Hypothalamus (tissue), 51 donors: ENCODE measurements at regions not wholly inside any gene's neighbourhood (a gene's known extent, or its start where the extent isn't known, plus 50 kb on each side); places are given as distances from the start of the nearest gene placed in this dataset.
"Not testable (repeated sequence)": the region's sequence is repeated elsewhere in the genome, so short reads cannot be mapped to it uniquely, and the experiment has no call there.

Experiments used
- DNase-seq, 51 donors: peaks; one replicate each; lab custom pipeline; 2025; lab: John Stamatoyannopoulos, UW

DNA sequence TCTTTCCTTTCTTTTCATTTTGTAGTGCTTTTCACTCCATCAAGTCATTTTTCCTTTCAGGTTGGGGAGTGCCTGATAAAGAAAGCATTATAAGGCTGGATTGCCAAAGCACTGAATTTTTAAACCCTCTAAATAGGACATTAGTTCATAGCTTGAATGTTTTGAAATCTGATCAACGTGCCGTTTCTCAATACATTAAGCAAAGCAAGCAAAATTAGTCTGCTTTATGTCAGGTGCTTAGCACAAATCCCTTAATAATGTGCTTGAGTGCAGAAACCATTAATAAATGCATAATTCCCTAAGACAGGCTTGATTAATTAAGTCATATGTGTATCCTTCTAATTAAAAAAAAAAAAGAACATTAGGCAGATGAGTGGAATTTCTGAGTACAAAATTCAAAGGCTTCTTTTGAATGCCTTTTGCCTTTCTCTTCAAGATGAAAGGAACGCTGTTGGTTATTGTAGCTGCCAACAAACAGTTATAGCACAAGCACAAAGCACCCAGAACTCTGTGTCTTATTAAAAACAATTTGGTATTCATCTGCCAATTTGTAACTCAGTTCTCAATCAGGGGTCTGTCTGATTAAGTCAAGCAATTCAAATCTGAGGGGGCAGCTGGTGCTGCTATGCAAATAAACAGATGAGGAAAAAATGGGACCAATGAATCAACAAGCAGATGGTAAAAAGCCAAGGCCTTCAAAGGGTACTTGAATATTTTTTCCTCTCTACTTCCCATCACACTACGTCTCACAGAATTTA is 233.7 kb downstream of the TLE1 start:
- DNase-seq: peak in 1 of 51 donors; percentile 34

DNA sequence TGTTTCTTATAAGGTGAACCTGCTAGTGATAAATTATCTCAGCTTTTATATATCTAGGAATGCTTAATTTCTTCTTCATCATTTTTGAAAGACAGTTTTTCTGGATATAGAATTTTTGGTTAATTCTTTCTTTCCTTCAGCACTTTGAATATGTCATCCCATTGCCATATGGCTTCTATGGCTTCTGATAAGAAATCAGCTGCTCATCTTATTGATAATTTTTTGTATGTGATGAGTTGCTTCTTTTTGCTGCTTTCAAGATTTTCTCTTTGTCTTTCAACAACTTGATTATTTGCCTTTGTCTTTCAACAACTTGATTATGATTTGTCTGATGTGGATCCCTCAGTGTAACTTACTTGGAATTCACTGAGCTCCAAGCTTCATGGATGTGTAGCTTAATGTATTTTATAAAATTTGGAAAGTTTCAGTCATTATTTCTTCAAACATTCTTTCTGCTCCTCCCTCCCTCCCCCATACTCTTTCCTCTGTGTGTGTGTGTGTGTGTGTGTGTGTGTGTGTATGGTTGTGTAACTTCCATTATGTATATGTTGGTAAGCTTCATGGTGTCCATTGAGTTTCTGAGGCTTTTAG is 243.9 kb downstream of the TLE1 start:
- DNase-seq: no peak

DNA sequence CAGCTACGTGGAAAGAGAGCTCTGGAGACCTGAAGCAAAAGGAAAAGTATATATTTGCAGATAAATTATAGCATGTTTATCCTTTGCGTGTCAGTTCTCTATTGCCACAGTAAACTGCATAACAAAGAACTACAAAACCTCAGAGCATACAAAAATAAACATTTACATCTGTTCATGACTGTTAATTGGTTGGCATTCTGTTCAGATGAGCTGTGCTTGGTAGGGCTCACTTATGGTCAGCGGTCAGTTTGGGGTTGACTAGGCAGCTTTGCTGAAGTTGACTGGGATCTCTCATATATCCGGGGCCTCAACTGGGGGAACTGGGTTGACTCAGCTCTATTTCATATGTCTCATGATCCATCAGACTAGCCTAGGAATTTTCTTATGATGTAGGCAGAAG is 257.7 kb downstream of the TLE1 start:
- DNase-seq: no peak

DNA sequence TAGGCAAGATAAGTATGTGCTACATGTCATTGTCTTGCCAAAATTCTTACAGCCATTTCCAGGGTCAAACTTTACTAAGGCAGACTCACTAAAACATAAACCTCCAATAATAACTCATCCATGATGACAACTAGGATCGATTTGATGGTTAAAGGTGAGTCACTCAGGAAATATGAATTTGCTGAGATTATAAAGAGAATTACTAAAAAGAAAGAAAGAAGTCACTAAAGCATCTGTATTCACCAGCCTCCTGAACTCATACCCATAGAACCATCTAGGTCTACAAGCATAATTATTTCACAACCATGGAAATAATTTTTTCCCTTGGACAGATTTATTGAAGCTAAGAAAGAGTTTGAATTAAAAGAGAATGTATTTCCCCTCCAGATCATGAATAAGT is 258.6 kb downstream of the TLE1 start:
- no peak for DNase-seq

DNA sequence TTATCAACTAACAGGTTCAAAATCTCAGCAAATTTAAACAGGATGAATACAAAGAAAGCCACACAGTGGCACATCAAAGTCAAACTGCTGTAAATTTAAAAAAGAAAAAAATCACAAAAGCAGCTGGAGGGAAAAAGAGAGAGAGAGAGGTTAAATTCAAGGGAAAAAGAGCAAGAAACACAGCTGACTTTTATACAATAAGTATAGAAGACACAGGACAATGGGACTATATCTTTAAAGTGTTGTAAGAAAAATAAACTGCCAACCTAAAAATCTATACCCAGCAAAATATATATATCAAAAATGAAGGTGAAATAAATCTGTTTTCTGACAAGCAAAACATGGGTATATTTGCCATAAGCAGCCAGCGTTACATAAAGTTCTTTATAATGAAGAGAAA is 261.5 kb downstream of the TLE1 start:
- no peak for DNase-seq

DNA sequence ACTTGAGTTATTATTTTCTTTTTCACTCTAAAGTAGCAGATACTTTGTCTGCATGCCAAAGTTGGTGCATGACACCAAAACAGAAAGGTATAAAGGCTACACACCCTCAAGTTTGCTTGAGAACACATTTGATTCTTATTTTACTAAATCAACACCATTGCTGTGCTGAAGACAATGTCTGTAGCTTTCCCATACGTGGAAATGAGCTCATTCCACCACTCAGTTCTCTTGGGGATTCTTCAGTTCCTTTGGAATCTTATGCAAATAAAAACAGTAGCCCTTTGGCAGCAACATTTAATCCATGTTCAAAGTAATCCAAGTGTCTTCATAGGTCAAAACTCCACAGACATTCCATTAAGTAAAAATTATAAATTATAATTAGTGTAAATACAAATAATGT is 264.9 kb downstream of the TLE1 start:
- no peak for DNase-seq

DNA sequence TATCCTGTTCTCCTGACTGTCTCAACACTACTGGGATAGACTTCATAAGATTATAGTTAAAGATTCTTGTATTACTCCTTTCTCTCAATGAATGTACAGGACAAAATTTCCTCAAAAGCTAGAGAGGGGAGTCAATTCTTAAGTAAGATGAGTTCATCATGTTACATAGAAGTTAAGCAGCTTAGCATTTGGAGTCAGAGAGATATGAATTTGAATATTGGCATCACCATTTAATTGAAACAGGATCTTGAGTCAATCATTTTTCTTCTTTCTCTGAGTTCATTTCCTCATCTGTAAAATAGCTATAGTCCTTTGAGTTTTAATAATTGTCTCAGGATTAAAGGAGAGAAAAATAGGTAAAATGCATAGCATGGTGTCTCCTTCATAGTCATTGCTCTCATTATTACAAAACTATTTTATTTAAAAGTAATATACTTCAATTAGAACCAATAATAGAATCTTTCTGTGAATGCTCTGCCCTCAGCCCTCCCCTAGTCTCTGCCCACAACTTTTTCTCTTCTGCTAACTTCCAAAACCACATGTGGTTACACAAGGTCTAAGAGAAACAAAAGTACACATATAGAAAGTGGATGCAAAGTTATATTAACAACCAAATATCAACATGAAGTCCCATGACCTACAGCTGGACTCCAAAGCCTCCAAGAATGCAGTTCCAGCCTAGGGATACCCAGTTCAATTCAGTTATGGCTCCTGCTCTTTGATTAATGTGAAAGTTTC is 265.6 kb downstream of the TLE1 start:
- DNase-seq: no peak

DNA sequence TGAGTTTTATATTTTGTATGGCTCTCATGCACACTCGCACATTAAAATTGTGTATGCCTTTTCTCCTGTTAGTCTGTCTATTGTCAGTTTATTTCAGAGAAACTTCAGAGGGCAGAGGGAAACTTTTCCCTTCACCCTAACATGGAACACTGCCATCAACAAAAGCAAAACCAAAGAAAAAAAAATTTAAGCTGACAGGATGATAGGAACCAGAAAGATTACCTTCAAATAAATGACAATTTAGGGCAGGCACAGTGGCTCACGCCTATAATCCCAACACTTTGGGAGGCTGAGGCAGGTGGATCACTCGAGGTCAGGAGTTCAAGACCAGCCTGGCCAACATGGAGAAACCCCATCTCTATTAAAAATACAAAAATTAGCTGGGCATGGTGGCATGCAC is 268.3 kb downstream of the TLE1 start:
- not testable (repeated sequence) for DNase-seq

DNA sequence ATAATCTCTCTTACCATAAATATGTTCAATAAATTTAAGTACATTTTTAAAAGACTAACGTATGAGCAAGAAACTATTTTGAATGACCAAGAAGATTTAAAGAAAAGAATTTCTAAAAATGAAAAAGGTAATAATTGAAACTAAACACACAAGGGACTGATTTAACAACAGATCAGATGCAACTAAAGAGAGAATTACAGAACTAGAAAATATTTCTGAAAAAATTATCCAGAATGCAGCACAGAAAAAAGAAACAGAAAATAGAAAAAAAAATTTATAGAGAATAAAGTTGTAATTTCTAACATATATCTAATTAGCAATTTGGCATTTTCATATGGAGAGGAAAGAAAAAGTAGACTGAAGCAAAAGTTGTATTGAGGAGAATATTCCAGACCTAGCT is 269.3 kb downstream of the TLE1 start:
- DNase-seq: no peak

DNA sequence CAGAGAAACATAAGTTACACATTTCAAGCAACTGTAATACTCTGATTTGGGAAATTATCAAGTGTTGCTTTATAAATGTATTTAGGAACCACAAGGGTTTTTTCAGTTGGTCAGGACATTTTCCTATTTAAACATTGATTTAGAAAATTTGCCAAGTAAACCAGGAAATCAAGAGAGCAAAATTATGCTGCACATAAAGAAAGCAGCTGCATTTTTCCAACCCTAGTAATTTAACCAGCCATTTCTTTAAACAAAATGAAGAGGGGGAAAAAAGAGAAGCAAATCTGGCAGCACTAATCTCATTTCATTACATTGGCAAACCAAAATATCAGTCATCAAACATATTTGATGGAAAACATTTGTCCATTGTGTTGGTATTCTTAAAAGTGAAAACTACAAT is 271.4 kb downstream of the TLE1 start:
- no peak for DNase-seq

DNA sequence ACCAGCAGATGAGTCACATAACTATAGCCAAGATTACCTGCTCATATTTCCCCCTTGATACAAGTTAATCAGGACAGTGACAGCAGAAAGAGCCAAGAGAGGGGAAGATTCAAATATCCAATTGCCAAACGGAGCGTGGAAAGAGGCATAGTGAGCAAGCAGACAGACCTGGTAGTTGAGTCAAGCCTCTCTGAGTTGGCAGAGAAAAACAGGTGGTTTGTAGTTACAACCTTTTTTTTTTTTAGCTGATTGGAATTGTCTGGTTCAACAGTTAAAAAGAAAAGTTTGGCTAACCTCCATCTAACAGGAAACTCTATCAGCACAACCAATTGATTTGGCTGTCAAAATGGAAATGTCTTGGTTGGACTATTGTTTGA is 272.1 kb downstream of the TLE1 start:
- DNase-seq: no peak

DNA sequence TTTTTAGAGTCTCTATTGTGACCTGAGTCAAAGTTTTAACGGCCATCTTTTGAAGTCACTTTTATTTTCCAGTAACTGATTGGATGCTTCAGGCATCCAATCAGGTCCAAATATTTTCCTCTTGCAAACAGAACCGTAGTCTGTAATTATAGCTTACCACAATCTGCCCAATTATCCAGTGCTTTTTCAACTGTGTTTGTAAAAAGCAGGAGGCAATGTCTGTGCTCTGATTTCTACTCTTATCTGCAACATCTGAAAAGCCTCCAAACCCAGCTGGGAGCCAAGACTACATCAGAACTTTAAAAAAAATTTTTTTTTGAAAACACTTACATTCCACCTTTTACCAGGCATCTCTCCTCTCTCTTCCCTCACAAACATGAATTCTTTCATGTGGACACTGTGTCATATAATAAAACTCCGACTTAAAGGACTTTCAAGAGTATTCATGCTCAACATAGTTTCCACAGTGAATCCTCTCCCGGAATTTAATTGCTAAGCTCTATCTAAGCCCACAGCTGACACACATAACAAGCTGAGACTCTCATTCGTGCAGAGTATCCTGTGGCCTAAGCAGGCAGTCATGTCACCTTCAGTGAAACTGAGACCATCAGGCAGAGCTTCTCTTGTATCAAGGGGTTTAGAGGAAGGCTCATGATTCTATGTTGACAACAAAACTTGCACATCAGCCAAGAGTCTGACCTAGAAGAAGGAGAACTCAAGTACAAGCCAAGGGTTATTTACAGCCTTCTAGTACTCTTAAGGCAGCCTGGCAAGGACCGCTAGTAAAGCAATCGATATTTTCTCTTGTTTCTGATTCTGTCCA is 272.7 kb downstream of the TLE1 start:
- DNase-seq: no peak

DNA sequence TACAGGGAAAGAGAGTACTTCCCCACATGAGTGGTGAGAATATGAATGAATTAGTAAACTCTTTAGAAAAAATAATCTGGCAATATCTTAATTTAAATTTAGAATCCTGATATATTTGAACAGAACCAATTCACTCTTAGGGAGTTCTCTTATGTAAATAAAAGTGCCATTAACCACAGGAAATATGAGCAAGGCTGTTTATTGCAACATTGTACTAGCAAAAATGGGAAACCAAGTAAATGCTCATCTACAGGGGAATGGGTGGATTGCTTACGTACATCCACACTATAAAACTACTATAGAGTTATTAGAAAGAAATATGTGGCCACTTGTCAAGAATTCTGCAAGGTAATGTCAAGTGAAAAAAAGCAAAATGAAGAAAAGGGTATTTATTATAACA is 274.5 kb downstream of the TLE1 start:
- no peak for DNase-seq

DNA sequence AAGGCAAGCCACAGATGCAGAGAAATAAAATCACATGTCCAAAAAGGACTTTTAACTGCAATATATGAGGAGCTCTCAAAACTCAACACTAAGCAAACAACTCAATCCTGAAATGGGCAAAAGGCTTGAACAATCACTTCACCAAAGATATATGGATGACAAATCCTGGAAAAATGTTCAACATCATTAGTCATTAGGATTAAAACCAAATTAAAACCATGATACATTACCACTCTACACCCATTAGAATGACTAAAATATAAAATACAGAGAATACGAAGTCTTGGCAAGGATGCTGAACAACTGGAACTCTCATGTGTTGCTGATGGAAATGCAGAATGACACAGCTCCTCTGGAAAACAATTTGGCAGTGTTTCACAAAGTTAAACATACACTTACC is 277.4 kb downstream of the TLE1 start:
- DNase-seq: no peak

DNA sequence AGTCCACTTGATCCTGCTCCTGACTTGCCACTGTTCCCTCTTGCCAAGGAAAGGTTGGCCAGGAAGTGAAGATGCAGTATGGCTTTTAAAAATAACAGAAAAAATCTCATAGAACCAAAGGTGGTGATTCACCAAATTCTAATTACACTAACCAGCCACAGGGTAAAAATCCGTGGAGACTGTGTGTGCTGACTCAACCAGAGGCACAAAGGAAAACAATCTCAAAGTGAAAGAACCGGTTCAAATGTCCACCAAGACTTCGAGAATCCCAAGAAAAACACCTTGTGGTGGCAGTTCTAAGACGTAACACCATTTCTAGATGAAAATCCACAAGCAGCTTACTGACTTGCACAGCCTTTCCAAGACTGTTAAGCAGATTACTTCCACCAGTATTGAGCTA is 279.1 kb downstream of the TLE1 start:
- DNase-seq: no peak

DNA sequence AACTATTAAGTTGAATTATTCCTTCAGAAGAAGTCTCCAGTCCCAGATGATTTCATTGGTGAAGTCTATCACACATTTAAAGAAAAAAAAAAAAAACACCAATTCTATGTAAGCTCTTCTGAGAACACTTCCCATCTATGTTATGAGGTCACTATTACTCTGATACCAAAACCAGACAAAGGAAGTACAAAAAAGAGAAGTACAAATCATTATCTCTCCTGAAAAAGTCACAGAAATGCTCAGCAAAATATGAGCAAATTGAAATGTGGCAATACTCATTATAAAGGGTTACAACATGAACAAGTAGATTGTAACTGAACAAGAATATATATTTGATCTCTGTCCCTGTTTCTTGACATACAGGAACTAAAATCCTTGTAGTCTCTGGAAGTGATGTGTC is 280.4 kb downstream of the TLE1 start:
- no peak for DNase-seq

DNA sequence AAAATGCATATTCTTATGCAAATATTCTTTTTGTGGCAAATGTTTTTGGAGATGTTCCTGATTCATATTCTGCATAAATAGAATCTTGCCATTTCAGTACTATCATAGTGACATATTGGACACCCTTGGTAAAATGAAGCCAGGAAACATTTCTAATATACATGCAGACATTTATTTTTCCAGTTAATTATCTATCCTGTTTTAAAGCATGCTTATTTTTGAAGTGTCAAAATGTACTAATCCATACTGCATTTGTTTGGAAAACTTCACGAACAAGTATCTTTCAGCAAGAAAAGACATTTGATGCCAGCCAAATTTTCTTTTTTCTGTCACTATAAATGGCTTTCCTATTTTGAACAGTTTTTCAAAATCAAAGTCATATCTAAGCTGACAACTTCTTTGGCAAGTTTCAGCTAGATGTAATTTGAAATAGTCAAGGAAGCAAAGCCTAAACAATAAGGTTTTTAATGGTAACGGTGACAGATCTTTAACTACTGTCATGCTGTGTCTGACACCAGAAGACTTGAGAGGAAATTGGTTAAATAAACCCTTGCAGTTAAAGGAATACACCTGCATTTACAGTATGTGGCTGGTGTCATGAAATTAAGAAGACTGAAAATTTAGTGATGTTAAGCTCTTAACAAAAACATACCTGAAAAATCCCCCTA is 284.3 kb downstream of the TLE1 start:
- DNase-seq: no peak

DNA sequence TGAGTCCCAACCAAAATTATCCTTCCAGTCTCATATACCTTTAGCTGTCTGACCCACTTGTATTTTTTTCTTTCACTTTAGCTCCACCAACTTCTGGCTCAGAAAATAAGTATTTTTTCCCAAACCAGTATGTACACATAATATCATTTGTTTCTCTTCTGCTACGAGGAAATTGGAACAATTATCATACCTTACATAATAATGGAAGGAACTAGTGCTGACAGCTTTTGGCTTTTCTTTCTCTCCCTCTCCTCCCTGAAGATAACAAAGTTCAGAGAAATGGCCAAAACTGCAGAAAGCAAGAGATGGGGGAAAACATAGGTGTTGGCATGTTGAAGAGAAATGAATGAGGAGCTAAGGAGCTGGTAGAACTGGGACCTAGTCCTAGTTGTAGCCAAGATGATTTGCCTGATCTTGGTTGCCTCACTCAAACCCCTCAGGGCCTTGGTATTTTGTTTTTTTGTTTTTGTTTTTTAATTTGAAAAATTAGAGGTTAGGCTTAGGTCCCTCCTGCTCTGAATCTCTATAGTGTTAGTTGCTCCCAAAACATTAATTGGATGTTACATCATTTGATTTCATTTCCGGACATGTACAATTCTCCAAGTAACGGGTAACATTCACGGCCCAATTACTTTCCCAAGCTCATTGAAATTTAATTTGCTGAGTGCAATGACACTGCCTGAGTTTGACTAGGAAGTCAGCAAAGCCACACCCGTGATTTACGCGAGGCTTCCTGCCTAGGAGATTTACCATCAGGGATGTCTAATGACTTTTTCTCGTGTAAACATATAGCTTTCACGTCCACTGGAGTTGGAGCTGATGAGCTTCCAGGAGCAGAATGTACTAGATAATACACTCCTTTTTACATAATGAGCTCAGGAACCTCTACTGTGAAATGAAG is 291.6 kb downstream of the TLE1 start:
- no peak for DNase-seq

DNA sequence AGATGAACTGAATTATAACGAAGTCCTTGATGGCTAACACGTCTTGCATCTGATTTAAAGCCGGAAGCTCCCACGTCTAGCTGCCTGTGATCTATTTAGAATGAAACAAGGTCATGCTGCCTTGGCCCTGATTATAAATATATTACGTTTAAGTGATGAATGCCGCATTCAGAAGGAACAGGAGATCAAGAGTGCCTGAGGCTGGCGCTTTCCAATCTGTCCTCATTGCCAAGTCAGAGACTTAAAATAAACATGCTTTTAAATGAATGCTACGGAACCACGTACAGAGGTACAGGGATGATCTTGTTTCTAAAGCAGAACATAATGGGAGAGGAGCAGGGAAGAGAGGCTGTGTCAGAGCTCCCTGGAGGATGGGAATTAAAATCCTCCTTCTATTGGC is 292.8 kb downstream of the TLE1 start:
- no peak for DNase-seq

DNA sequence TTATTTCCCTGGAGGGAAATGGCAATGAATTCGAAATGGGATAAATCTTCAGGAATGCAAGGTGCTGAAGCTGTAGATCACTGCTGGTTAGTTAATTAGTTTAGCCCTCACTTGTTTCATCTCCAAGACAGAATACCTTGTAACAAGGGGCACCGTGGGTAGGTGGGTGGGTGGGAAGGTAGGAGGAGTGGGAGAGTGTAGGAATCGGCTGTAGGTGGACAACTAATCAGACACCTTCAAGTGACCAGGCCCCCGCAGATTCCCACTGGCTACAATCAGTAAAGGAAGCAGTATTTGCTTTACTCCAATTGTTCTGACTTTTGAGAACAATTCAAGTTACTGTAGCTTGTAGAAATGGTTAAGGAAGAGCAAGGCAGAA is 293.7 kb downstream of the TLE1 start:
- no peak for DNase-seq
